D721Med (cell line): ENCODE measurements at regions not wholly inside any gene's neighbourhood (a gene's known extent, or its start where the extent isn't known, plus 50 kb on each side); places are given as distances from the start of the nearest gene placed in this dataset.
A peak's percentile ranks its signal among the peaks of the same experiment; 100 is the strongest.

Source experiments
- DNase-seq: peaks from one replicate; pipeline ENCODE4 v3.0.0; 2011; ENCODE audit warnings: low spot score; ENCODE audit not compliant: insufficient read length
- FAIRE-seq: peaks from 2 replicates; lab custom pipeline; 2011; peaks lifted over from hg19 to GRCh38; lab: Jason Lieb, UNC
- TF ChIP-seq, protein P1 (sequence below): IDR thresholded peaks from 2 replicates; pipeline ENCODE4 v1.5.1; 2012; ENCODE audit warnings: mild to moderate bottlenecking, control low read depth; ENCODE audit not compliant: insufficient read depth; ENCODE audit errors: missing control alignments

GRCh38 chr2:34254272-34254878 lies 655.3 kb upstream of the FAM98A start:
- DNase-seq (no peak), FAIRE-seq (peak; percentile 29)
- TF ChIP-seq, protein P1, sequence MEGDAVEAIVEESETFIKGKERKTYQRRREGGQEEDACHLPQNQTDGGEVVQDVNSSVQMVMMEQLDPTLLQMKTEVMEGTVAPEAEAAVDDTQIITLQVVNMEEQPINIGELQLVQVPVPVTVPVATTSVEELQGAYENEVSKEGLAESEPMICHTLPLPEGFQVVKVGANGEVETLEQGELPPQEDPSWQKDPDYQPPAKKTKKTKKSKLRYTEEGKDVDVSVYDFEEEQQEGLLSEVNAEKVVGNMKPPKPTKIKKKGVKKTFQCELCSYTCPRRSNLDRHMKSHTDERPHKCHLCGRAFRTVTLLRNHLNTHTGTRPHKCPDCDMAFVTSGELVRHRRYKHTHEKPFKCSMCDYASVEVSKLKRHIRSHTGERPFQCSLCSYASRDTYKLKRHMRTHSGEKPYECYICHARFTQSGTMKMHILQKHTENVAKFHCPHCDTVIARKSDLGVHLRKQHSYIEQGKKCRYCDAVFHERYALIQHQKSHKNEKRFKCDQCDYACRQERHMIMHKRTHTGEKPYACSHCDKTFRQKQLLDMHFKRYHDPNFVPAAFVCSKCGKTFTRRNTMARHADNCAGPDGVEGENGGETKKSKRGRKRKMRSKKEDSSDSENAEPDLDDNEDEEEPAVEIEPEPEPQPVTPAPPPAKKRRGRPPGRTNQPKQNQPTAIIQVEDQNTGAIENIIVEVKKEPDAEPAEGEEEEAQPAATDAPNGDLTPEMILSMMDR: no peak

GRCh38 chr2:34252111-34252510 lies 653.0 kb upstream of the FAM98A start:
- DNase-seq: no peak
- peak; percentile 87 for FAIRE-seq
- TF ChIP-seq, protein P1: no peak

GRCh38 chr2:34251578-34251977 lies 652.5 kb upstream of the FAM98A start:
- FAIRE-seq: no peak
- no peak for DNase-seq
- TF ChIP-seq, protein P1: no peak

GRCh38 chr2:34244195-34244594 lies 645.1 kb upstream of the FAM98A start:
- TF ChIP-seq, protein P1: no peak
- no peak for FAIRE-seq
- no peak for DNase-seq

DNA sequence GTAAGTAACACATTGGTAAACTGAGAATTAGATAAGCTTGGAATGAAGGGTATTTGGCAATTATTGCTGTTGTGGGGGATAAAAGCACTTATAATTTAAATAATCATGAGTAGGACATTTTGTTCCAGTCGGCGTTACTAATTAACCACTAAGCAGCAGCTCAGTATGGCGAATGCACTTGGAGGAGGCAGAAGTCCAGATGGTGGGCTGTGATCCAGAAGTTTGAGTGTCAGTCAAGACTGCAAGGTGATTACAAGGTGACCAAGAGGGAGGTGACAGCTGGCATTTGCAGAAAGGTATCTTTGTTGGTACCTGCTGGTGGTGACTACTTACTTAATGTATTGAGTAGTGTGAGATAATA lies 643.6 kb upstream of the FAM98A start:
- FAIRE-seq (no peak), DNase-seq (no peak)

GRCh38 chr2:34241905-34242762 lies 643.0 kb upstream of the FAM98A start:
- TF ChIP-seq, protein P1: no peak
- no peak for FAIRE-seq

More for the DNA sequence above, 643.6 kb upstream of the FAM98A start:
- TF ChIP-seq, protein P1: no peak

GRCh38 chr2:34239511-34239910 lies 640.4 kb upstream of the FAM98A start:
- FAIRE-seq: no peak
- DNase-seq: no peak
- TF ChIP-seq, protein P1: no peak

More at GRCh38 chr2:34241905-34242762, 643.0 kb upstream of the FAM98A start:
- no peak for DNase-seq
